Stimulated activated CD4-positive, alpha-beta T cell treated with anti-CD3 and anti-CD28 coated beads, Interleukin-1b, Interleukin-23, amount 100 ng/mL, for 48 hours (primary cell): ENCODE measurements at regions not wholly inside any gene's neighbourhood (a gene's known extent, or its start where the extent isn't known, plus 50 kb on each side); places are given as distances from the start of the nearest gene placed in this dataset.

Experiments used
- DNase-seq: peaks from one replicate; pipeline ENCODE4 v3.0.0-alpha.2; 2020

GRCh38 chr10:4131407-4132215, 346.6 kb upstream of the KLF6 start:
- peak; percentile 30 for DNase-seq

- DNase-seq = no peak
These were observed 345.7 kb upstream of the KLF6 start for GRCh38 chr10:4130685-4131084.

GRCh38 chr10:4129866-4130477, 345.0 kb upstream of the KLF6 start:
- no peak for DNase-seq

GRCh38 chr10:4127518-4128315, 342.7 kb upstream of the KLF6 start:
- no peak for DNase-seq

GRCh38 chr10:4125776-4126175, 340.8 kb upstream of the KLF6 start:
- no peak for DNase-seq

GRCh38 chr10:4121502-4122380, 336.7 kb upstream of the KLF6 start:
- no peak for DNase-seq

- DNase-seq = no peak
These were observed 335.3 kb upstream of the KLF6 start for GRCh38 chr10:4120096-4120853.

- no peak for DNase-seq
These were observed 334.1 kb upstream of the KLF6 start for GRCh38 chr10:4119107-4119506.

- no peak for DNase-seq
These were observed 332.6 kb upstream of the KLF6 start for GRCh38 chr10:4117604-4118003.

- no peak for DNase-seq
These were observed 326.6 kb upstream of the KLF6 start for GRCh38 chr10:4111643-4112042.

- DNase-seq = no peak
These were observed 324.5 kb upstream of the KLF6 start for GRCh38 chr10:4109469-4109868.

- DNase-seq = no peak
These were observed 323.7 kb upstream of the KLF6 start for GRCh38 chr10:4108693-4109092.

- no peak for DNase-seq
These were observed 322.4 kb upstream of the KLF6 start for GRCh38 chr10:4107285-4107851.

GRCh38 chr10:4103603-4104002, 318.6 kb upstream of the KLF6 start:
- no peak for DNase-seq

- DNase-seq = no peak
These were observed 317.9 kb upstream of the KLF6 start for GRCh38 chr10:4102802-4103344.

- no peak for DNase-seq
These were observed 317.1 kb upstream of the KLF6 start for GRCh38 chr10:4101918-4102654.

GRCh38 chr10:4100380-4100779, 315.4 kb upstream of the KLF6 start:
- DNase-seq = no peak

GRCh38 chr10:4099202-4099601, 314.2 kb upstream of the KLF6 start:
- DNase-seq = no peak

- DNase-seq = no peak
These were observed 310.3 kb upstream of the KLF6 start for GRCh38 chr10:4095166-4095917.

- no peak for DNase-seq
These were observed 309.7 kb upstream of the KLF6 start for GRCh38 chr10:4094751-4095150.
